WTC11 (cell line): ENCODE measurements at regions not wholly inside any gene's neighbourhood (a gene's known extent, or its start where the extent isn't known, plus 50 kb on each side); places are given as distances from the start of the nearest gene placed in this dataset.

Experiments used
- ATAC-seq: fragments of 200-7000 bp; cut with Tn5 transposase; 2 replicates; pipeline ENCODE4 v1.10.0; 2021; ENCODE audit warnings: mild to moderate bottlenecking, moderate library complexity
- CTCF ChIA-PET: fragments of 300-600 bp; sonication (Branson Sonifier 250); formaldehyde crosslinking; loops from one replicate; lab custom pipeline; 2021; ENCODE audit warnings: antibody characterized with exemption; lab: Charles Lee
- POLR2A ChIA-PET: fragments of 350-600 bp; sonication (Branson Sonifier 250); formaldehyde crosslinking; loops from one replicate; lab custom pipeline; 2021; ENCODE audit warnings: antibody characterized with exemption; lab: Charles Lee
- DNase-seq: peaks from one replicate; pipeline ENCODE4 v3.0.0; 2021; ENCODE audit warnings: low spot score
- H3K27ac Mint-ChIP-seq: 2 replicates; pipeline ENCODE4 v1.8.0; 2021; ENCODE audit warnings: mixed read lengths
- H3K27me3 Mint-ChIP-seq: 2 replicates; pipeline ENCODE4 v1.8.0; 2021; ENCODE audit warnings: low read depth, mild to moderate bottlenecking, moderate library complexity, mixed read lengths
- H3K36me3 Mint-ChIP-seq: 2 replicates; pipeline ENCODE4 v1.8.0; 2021; ENCODE audit warnings: mixed read lengths
- H3K4me1 Mint-ChIP-seq: 2 replicates; pipeline ENCODE4 v1.8.0; 2022; ENCODE audit warnings: mixed read lengths
- H3K4me3 Mint-ChIP-seq: 2 replicates; pipeline ENCODE4 v1.8.0; 2021; ENCODE audit warnings: mild to moderate bottlenecking, moderate library complexity, mixed read lengths
- H3K9me3 Mint-ChIP-seq: 2 replicates; pipeline ENCODE4 v1.8.0; 2021; ENCODE audit warnings: mixed read lengths
- E2F1 ChIP-seq: sonication (generic); formaldehyde crosslinking; IDR thresholded peaks from 2 replicates; pipeline ENCODE4 v1.8.0; 2022; ENCODE audit warnings: mild to moderate bottlenecking, missing genetic modification reagents
- E2F5 ChIP-seq: sonication (generic); formaldehyde crosslinking; IDR thresholded peaks from 2 replicates; pipeline ENCODE4 v1.8.1; 2022; ENCODE audit warnings: mild to moderate bottlenecking, moderate library complexity, missing genetic modification reagents
- EMX1 ChIP-seq: fragments of 250-450 bp; sonication (Bioruptor Pico); IDR thresholded peaks from 2 replicates; pipeline ENCODE4 v1.8.0; 2021; ENCODE audit warnings: mild to moderate bottlenecking
- FOXP1 ChIP-seq: sonication (generic); formaldehyde crosslinking; IDR thresholded peaks from 2 replicates; pipeline ENCODE4 v1.8.0; 2022; ENCODE audit warnings: missing genetic modification reagents, mild to moderate bottlenecking, moderate library complexity, borderline replicate concordance
- GRHL2 ChIP-seq: fragments of 250-450 bp; sonication (Bioruptor Pico); IDR thresholded peaks from 2 replicates; pipeline ENCODE4 v1.8.0; 2022; ENCODE audit warnings: mild to moderate bottlenecking, moderate library complexity; ENCODE audit not compliant: insufficient replicate concordance, severe bottlenecking
- HMGXB4 ChIP-seq: sonication (generic); formaldehyde crosslinking; IDR thresholded peaks from 2 replicates; pipeline ENCODE4 v1.8.1; 2023; ENCODE audit warnings: mild to moderate bottlenecking, moderate library complexity, missing genetic modification reagents
- MXD4 ChIP-seq: fragments of 250-450 bp; sonication (Bioruptor Pico); IDR thresholded peaks from 2 replicates; pipeline ENCODE4 v1.8.0; 2021; ENCODE audit warnings: mild to moderate bottlenecking, moderate library complexity, borderline replicate concordance
- NFATC4 ChIP-seq: fragments of 250-450 bp; sonication (Bioruptor Pico); IDR thresholded peaks from 2 replicates; pipeline ENCODE4 v1.9.0; 2021; ENCODE audit warnings: mild to moderate bottlenecking
- RORB ChIP-seq: fragments of 250-450 bp; sonication (Bioruptor Pico); IDR thresholded peaks from 2 replicates; pipeline ENCODE4 v1.9.0; 2021; ENCODE audit warnings: mild to moderate bottlenecking
- SMAD4 ChIP-seq: sonication (generic); formaldehyde crosslinking; IDR thresholded peaks from 2 replicates; pipeline ENCODE4 v1.8.0; 2022; ENCODE audit warnings: mild to moderate bottlenecking, missing genetic modification reagents
- SOX15 ChIP-seq: fragments of 250-450 bp; sonication (Bioruptor Pico); IDR thresholded peaks from 2 replicates; pipeline ENCODE4 v1.9.0; 2021; ENCODE audit warnings: mild to moderate bottlenecking
- TEAD1 ChIP-seq: sonication (generic); formaldehyde crosslinking; IDR thresholded peaks from 2 replicates; pipeline ENCODE4 v1.8.0; 2022; ENCODE audit warnings: mild to moderate bottlenecking, missing genetic modification reagents
- ZBTB21 ChIP-seq: sonication (generic); formaldehyde crosslinking; IDR thresholded peaks from 2 replicates; pipeline ENCODE4 v1.8.1; 2023; ENCODE audit warnings: mild to moderate bottlenecking, missing genetic modification reagents, borderline replicate concordance
- ZNF138 ChIP-seq: sonication (generic); formaldehyde crosslinking; conservative IDR thresholded peaks from 2 replicates; pipeline ENCODE4 v1.8.1; 2022; ENCODE audit warnings: mild to moderate bottlenecking, moderate library complexity, missing genetic modification reagents
- TF ChIP-seq, protein P1 (sequence below): sonication (generic); formaldehyde crosslinking; IDR thresholded peaks from 2 replicates; pipeline ENCODE4 v1.8.1; 2022; ENCODE audit warnings: low read depth, mild to moderate bottlenecking, moderate library complexity, missing genetic modification reagents, borderline replicate concordance
- TF ChIP-seq, protein P2 (sequence below): sonication (generic); formaldehyde crosslinking; IDR thresholded peaks from 2 replicates; pipeline ENCODE4 v1.8.1; 2022; ENCODE audit warnings: missing genetic modification reagents, borderline replicate concordance
- TF ChIP-seq, protein P3 (sequence below): sonication (generic); formaldehyde crosslinking; IDR thresholded peaks from 2 replicates; pipeline ENCODE4 v1.8.1; 2022; ENCODE audit warnings: low read depth, missing genetic modification reagents, borderline replicate concordance
- TF ChIP-seq, protein P4 (sequence below): sonication (generic); formaldehyde crosslinking; IDR thresholded peaks from 2 replicates; pipeline ENCODE4 v1.8.0; 2022; ENCODE audit warnings: mild to moderate bottlenecking, missing genetic modification reagents
- TF ChIP-seq, protein P5 (sequence below): sonication (generic); formaldehyde crosslinking; IDR thresholded peaks from 2 replicates; pipeline ENCODE4 v1.8.1; 2023; ENCODE audit warnings: mild to moderate bottlenecking, missing genetic modification reagents

- peak overlapping the region; percentile 20; the same call in 1 of the 2 replicates for H3K4me3 Mint-ChIP-seq
- H3K4me1 Mint-ChIP-seq = peaks cover 20% of the 10 kb centered on the region
- no peak for TF ChIP-seq ZNF138
- no peak for TF ChIP-seq SMAD4 (CRISPR knock-in tag)
- TF ChIP-seq, protein P1, sequence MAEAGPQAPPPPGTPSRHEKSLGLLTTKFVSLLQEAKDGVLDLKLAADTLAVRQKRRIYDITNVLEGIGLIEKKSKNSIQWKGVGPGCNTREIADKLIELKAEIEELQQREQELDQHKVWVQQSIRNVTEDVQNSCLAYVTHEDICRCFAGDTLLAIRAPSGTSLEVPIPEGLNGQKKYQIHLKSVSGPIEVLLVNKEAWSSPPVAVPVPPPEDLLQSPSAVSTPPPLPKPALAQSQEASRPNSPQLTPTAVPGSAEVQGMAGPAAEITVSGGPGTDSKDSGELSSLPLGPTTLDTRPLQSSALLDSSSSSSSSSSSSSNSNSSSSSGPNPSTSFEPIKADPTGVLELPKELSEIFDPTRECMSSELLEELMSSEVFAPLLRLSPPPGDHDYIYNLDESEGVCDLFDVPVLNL (CRISPR knock-in tag) = no peak
- TF ChIP-seq, protein P2, sequence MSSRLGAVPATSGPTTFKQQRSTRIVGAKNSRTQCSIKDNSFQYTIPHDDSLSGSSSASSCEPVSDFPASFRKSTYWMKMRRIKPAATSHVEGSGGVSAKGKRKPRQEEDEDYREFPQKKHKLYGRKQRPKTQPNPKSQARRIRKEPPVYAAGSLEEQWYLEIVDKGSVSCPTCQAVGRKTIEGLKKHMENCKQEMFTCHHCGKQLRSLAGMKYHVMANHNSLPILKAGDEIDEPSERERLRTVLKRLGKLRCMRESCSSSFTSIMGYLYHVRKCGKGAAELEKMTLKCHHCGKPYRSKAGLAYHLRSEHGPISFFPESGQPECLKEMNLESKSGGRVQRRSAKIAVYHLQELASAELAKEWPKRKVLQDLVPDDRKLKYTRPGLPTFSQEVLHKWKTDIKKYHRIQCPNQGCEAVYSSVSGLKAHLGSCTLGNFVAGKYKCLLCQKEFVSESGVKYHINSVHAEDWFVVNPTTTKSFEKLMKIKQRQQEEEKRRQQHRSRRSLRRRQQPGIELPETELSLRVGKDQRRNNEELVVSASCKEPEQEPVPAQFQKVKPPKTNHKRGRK (CRISPR knock-in tag) = no peak
- no peak for TF ChIP-seq GRHL2 (CRISPR knock-in tag)
- TF ChIP-seq EMX1 (CRISPR knock-in tag) = no peak
- no peak for TF ChIP-seq E2F1 (CRISPR knock-in tag)
- no peak for TF ChIP-seq TEAD1 (CRISPR knock-in tag)
- no peak for TF ChIP-seq HMGXB4
- no peak for TF ChIP-seq E2F5
- TF ChIP-seq ZBTB21 = no peak
- TF ChIP-seq RORB (CRISPR knock-in tag) = no peak
- TF ChIP-seq, protein P3, sequence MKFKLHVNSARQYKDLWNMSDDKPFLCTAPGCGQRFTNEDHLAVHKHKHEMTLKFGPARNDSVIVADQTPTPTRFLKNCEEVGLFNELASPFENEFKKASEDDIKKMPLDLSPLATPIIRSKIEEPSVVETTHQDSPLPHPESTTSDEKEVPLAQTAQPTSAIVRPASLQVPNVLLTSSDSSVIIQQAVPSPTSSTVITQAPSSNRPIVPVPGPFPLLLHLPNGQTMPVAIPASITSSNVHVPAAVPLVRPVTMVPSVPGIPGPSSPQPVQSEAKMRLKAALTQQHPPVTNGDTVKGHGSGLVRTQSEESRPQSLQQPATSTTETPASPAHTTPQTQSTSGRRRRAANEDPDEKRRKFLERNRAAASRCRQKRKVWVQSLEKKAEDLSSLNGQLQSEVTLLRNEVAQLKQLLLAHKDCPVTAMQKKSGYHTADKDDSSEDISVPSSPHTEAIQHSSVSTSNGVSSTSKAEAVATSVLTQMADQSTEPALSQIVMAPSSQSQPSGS (CRISPR knock-in tag) = no peak
- no peak for TF ChIP-seq SOX15 (CRISPR knock-in tag)
- no peak for TF ChIP-seq MXD4
- TF ChIP-seq, protein P4, sequence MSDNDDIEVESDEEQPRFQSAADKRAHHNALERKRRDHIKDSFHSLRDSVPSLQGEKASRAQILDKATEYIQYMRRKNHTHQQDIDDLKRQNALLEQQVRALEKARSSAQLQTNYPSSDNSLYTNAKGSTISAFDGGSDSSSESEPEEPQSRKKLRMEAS (CRISPR knock-in tag) = no peak
- ATAC-seq (peak; percentile 67; the same call in 1 of the 2 replicates), DNase-seq (no peak)
- H3K9me3 Mint-ChIP-seq = peaks cover 20% of the 10 kb centered on the region
- ChIA-PET CTCF (no interaction called here), POLR2A (no interaction called here)
- H3K27ac Mint-ChIP-seq = peak overlapping the region; percentile 72; the same call in 1 of the 2 replicates
- peaks cover 24% of the 10 kb centered on the region for H3K36me3 Mint-ChIP-seq
- H3K27me3 Mint-ChIP-seq = peaks cover 10% of the 10 kb centered on the region
Measured at GRCh38 chr6:122264557-122264956, 134.9 kb upstream of the HSF2 start.

DNA sequence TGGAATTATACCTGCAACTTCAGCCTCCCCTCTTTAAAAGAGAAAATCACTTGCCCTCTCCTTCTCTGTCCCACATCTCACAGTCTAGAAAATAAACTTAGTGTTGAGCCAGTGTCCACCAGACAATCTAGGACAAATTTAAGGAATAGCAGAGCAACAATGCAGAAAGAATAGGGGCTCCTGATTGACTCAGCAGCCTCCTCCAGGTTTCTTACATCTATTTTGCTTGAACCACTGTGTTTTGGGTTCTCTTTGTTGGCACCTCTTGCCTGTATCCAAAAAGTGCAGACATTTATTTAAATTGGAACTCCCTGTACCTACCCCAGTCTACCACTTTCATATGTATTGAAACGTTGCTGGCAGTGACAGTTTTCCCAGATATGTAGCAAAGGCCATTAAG, 133.7 kb upstream of the HSF2 start:
- no peak for TF ChIP-seq MXD4
- TF ChIP-seq NFATC4 (CRISPR knock-in tag) = no peak
- TF ChIP-seq FOXP1 (CRISPR knock-in tag) = no peak
- TF ChIP-seq, protein P5, sequence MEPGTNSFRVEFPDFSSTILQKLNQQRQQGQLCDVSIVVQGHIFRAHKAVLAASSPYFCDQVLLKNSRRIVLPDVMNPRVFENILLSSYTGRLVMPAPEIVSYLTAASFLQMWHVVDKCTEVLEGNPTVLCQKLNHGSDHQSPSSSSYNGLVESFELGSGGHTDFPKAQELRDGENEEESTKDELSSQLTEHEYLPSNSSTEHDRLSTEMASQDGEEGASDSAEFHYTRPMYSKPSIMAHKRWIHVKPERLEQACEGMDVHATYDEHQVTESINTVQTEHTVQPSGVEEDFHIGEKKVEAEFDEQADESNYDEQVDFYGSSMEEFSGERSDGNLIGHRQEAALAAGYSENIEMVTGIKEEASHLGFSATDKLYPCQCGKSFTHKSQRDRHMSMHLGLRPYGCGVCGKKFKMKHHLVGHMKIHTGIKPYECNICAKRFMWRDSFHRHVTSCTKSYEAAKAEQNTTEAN (CRISPR knock-in tag) = no peak
- H3K9me3 Mint-ChIP-seq = peaks cover 20% of the 10 kb centered on the region
- no peak overlapping the region for H3K4me3 Mint-ChIP-seq
- CTCF ChIA-PET = no interaction called here
- POLR2A ChIA-PET = no interaction called here
- DNase-seq (no peak), ATAC-seq (no peak)
- H3K27me3 Mint-ChIP-seq = peaks cover 10% of the 10 kb centered on the region
- H3K36me3 Mint-ChIP-seq = peaks cover 24% of the 10 kb centered on the region
- peaks cover 20% of the 10 kb centered on the region for H3K4me1 Mint-ChIP-seq
- no peak overlapping the region for H3K27ac Mint-ChIP-seq
